ELR (cell line): ENCODE measurements at regions not wholly inside any gene's neighbourhood (a gene's known extent, or its start where the extent isn't known, plus 50 kb on each side); places are given as distances from the start of the nearest gene placed in this dataset.
A peak's percentile ranks its signal among the peaks of the same experiment; 100 is the strongest.
"Not testable (repeated sequence)": the region's sequence is repeated elsewhere in the genome, so short reads cannot be mapped to it uniquely, and the experiment has no call there.

Source experiments
- DNase-seq: peaks from one replicate; pipeline ENCODE4 v3.0.0-alpha.2; 2015; ENCODE audit warnings: low read depth

- no peak for DNase-seq
These were observed 190.2 kb upstream of the BRINP3 start for GRCh38 chr1:190667914-190668313.

- DNase-seq, result peak; percentile 74
These were observed 201.4 kb upstream of the BRINP3 start for GRCh38 chr1:190679044-190679443.

DNA sequence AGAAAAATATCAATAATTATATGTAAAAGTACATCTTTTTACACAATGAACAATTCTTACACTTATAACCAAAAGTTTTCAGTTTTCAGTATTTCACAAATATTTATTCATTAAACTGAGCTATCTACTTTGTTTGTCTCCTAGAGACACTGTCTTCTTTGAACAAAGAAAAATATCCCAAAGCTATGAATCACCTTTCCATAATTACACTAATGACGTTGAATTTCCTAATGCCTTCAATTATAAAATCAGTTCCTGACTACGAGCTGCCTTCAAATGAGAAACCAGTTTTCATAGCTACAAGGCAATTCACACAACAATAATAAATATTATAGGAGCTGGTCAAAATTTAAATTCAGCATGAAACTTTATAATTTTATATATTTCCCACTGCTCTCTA lies 201.8 kb upstream of the BRINP3 start:
- DNase-seq, result peak; percentile 49

DNA sequence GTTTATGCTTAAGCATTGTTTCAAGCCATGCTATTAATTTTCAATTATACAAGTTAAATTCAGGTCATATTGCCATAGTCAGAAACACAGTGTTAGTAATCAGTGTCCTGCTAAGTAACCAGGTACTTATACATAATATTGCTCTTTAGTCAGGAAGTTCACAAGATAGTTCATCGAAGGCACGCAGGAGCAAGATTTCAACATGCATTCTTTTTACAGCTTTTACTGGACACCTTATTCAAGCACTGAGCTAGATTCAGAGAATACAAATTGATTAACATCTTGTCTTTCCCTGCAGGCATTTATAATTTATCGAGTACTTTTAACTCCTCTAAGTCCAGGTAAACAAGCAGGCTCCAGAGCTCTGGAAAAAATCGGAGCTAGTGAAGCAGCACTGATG lies 202.3 kb upstream of the BRINP3 start:
- DNase-seq, result no peak

- no peak for DNase-seq
These were observed 208.0 kb upstream of the BRINP3 start for GRCh38 chr1:190685676-190686075.

DNA sequence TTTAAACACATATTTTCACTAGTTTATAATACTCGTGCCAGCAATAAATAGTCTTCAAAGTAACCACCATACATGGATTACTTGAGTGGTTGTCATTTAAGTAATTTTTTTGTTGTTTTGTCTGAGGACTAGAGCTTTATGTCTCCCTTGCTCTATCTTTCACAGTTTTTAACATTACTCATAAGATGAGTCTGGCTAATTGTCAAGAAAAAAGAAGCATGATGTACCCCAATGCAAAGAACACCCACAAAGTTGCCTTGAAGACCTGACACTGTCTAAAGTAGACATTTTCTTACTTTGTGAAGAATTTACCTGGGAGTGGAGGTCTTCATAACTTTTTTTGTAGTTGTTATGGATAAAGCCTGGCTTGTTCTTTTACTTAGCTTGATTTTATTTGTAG lies 210.4 kb upstream of the BRINP3 start:
- DNase-seq, result no peak

DNA sequence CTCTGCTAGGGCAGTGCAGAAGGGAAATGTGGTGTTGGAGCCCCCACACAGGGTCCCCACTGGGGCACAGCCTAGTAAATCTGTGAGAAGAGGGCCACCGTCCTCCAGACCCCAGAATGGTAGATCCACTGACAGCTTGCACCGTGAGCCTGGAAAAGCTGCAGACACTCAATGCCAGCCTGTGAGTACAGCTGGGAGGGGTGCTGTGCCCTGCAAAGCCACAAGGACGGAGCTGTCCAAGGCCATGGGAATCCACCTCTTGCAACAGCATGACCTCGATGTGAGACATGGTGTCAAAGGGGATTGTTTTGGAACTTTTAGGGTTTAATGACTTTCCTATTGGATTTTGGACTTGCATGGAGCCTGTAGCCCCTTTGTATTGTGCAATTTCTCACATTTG lies 220.8 kb upstream of the BRINP3 start:
- not testable (repeated sequence) for DNase-seq

DNA sequence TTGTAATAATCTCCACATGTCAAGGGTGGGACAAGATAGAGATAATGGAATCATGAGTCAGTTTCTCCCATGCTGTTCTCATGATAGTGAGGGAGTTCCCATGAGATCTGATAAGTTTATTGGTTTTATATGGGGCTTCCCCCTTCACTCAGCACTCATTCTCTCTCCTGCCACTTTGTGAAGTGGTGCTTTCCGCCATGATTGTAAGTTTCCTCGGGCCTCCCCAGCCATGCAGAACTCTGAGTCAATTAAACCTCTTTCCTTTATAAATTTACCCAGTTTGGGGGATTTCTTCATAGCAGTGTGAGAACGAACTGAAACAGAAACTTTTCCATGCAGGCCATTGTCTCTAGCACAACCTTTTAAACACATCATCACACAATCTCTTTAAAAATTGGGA lies 221.5 kb upstream of the BRINP3 start:
- DNase-seq, result no peak

- DNase-seq, result no peak
These were observed 230.9 kb upstream of the BRINP3 start for GRCh38 chr1:190708418-190709057.

GRCh38 chr1:190711069-190711468 lies 233.4 kb upstream of the BRINP3 start:
- no peak for DNase-seq

DNA sequence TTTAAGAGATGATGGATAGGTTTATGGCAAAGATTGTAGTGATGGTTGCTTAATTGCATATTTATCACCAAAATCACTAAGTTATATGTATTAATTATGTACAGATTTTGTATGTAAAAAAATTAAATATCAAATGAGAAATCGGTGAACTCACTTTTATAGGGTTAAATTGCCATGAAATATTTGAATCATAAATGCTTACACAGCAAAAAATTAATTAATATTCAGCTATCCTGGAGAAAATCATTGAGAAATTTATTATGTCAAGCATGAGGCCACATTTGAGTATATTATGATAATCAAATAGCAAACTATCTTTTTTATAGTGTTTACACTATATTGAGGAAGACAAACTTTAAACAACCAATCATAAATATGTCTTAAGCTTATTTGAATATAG lies 239.4 kb upstream of the BRINP3 start:
- no peak for DNase-seq

GRCh38 chr1:190736971-190737590 lies 259.4 kb upstream of the BRINP3 start:
- no peak for DNase-seq

GRCh38 chr1:190738317-190738716 lies 260.7 kb upstream of the BRINP3 start:
- DNase-seq, result peak; percentile 70

DNA sequence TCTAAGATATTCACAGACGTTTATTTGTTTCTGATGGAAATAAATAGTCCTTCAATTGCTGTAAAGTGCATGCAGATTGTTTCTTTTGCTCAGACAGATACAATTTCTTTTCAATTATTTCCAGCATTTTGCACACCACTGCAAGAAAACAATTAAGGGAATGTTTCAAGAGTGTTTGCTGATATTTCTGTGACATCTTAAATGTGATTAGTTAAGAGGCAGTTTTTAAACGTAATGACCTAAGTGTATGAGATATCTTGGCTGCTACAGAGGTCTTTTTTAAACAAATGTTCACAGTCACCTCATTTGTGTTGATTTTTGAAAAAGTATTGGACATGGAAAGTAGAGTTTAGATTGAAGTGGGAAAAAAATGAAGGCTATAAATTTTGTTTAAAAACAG lies 262.3 kb upstream of the BRINP3 start:
- DNase-seq, result no peak

- no peak for DNase-seq
These were observed 270.0 kb upstream of the BRINP3 start for GRCh38 chr1:190747704-190748103.

DNA sequence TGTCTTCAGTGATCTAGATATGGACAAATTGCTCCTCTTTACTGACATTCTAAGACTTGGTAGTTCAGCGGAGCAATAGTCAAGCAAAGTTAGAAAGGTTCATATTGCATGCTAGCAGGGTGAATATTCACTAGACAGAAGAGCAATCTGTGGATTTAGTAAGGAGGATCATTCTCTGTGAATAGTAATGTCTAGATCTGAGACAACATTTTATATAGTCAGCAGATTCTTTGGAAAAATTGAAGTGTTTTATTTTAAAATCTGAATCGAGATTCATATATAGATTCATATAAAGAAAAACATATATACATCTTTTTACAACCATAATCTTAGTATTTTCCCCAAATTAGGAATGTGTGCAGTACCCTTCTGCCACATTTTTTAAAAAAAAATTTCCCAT lies 274.5 kb upstream of the BRINP3 start:
- no peak for DNase-seq

GRCh38 chr1:190754666-190755065 lies 277.0 kb upstream of the BRINP3 start:
- DNase-seq, result peak; percentile 81

DNA sequence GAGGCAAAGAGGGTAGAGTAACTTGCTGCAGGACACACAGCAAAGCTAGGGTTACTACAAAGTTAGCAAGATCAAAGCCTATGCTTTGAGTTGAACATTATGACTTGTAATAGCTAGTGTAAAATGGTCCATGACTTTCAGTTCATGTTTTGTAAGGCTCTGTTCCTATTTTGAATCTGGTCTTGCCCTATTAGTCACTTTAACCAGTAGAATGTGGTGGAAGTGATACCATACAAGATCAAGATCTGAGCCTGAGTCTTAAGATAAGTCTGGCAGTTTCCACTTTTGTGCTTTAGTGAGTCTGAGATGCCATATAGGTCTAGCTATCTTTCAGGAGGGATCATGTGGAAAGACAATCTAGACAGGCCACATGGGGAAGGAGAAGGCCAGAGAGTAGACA lies 282.1 kb upstream of the BRINP3 start:
- no peak for DNase-seq

GRCh38 chr1:190762325-190762724 lies 284.7 kb upstream of the BRINP3 start:
- no peak for DNase-seq

DNA sequence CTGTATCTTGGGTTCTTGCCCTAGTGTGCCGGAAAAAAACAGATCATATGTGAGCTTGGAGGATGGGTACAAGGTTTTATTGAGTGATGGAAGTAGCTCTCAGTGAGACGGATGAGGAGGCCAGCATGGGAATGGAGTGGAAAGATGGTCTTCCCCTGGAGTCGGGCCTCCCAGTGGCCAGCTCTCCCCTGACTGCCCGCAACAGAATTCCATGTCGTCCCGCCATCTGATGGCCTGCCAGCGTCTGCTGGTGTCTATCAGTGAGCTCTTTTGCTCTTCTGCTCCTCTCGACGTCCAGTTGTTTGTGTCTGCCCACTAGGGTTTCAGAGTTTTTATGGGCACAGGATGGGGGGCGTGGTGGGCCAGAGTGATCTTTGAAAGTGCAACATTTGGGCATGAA lies 315.2 kb upstream of the BRINP3 start:
- no peak for DNase-seq

GRCh38 chr1:190807629-190808028 lies 330.0 kb upstream of the BRINP3 start:
- DNase-seq, result no peak

DNA sequence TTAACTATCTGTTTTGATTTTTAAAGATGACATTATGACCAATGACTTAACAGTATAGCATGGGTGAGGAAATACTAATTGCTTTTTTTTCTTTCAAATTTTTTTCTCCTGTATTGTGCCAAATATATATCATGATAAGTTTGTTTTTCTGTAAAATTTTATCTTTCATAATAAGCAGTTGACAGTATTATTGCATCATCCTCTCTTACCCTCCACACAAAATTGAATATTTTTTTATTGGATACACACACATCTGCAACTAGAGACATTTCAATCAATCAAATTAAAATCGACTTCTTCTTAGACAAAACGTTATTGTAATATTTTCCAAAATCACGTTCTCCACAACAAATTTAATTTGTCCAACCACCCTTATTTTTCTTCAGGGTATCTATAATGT lies 330.4 kb upstream of the BRINP3 start:
- no peak for DNase-seq

DNA sequence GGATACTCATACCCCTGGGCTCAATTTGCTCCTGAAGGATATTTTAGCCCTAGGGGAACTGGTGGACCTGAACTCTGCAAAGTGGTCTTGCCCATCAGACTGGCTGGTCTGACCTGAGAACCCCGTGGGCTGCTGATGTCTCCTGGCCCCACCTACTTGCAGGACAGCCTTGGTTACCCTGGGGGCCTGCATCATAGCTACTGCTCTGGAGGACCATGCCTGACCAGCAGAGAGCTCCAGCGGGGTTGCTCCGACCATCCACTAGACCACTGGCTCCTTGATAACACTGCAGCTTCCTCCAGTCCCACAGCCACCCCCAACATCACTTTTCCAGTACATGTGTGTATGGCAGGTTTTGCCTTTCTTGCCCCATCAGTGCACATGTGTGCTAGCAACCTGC lies 331.6 kb upstream of the BRINP3 start:
- DNase-seq, result no peak

- no peak for DNase-seq
These were observed 335.3 kb upstream of the BRINP3 start for GRCh38 chr1:190812996-190813395.
